GM18499 (cell line): ENCODE measurements at regions not wholly inside any gene's neighbourhood (a gene's known extent, or its start where the extent isn't known, plus 50 kb on each side); places are given as distances from the start of the nearest gene placed in this dataset.
A peak's percentile ranks its signal among the peaks of the same experiment; 100 is the strongest.

Source experiments
- ATAC-seq: cut with Tn5 transposase; IDR thresholded peaks from one replicate; pipeline ENCODE4 v1.9.1; 2021; ENCODE audit warnings: moderate number of reproducible peaks; ENCODE audit not compliant: insufficient read depth, unreplicated experiment

GRCh38 chr2:213202011-213202410 lies 50.6 kb upstream of the IKZF2 start:
- ATAC-seq, result no peak

GRCh38 chr2:213205944-213206343 lies 54.5 kb upstream of the IKZF2 start:
- no peak for ATAC-seq

- ATAC-seq, result no peak
Measured at GRCh38 chr2:213213186-213213585, 61.8 kb upstream of the IKZF2 start.

- ATAC-seq, result no peak
Measured at GRCh38 chr2:213214209-213214608, 62.8 kb upstream of the IKZF2 start.

- no peak for ATAC-seq
Measured at GRCh38 chr2:213216461-213216860, 65.0 kb upstream of the IKZF2 start.

GRCh38 chr2:213219816-213220215 lies 64.4 kb upstream of the SPAG16 start:
- ATAC-seq, result no peak

GRCh38 chr2:213220967-213221603 lies 63.2 kb upstream of the SPAG16 start:
- ATAC-seq, result no peak

GRCh38 chr2:213221957-213222356 lies 62.3 kb upstream of the SPAG16 start:
- ATAC-seq, result no peak

GRCh38 chr2:213224366-213224765 lies 59.9 kb upstream of the SPAG16 start:
- no peak for ATAC-seq

- ATAC-seq, result no peak
Measured at GRCh38 chr2:213225866-213226265, 58.4 kb upstream of the SPAG16 start.

GRCh38 chr2:213227458-213227857 lies 56.8 kb upstream of the SPAG16 start:
- ATAC-seq, result peak; percentile 88

- no peak for ATAC-seq
Measured at GRCh38 chr2:213228638-213229037, 55.6 kb upstream of the SPAG16 start.

GRCh38 chr2:213229814-213230213 lies 54.5 kb upstream of the SPAG16 start:
- no peak for ATAC-seq

GRCh38 chr2:213231966-213232365 lies 52.3 kb upstream of the SPAG16 start:
- ATAC-seq, result no peak

- ATAC-seq, result peak; percentile 88
Measured at GRCh38 chr2:213232649-213233437, 51.4 kb upstream of the SPAG16 start.

- no peak for ATAC-seq
Measured at GRCh38 chr2:213233438-213234330, 50.6 kb upstream of the SPAG16 start.
